ENCODE measurements at regions not wholly inside any gene's neighbourhood (a gene's known extent, or its start where the extent isn't known, plus 50 kb on each side); places are given as distances from the start of the nearest gene placed in this dataset.

DNA sequence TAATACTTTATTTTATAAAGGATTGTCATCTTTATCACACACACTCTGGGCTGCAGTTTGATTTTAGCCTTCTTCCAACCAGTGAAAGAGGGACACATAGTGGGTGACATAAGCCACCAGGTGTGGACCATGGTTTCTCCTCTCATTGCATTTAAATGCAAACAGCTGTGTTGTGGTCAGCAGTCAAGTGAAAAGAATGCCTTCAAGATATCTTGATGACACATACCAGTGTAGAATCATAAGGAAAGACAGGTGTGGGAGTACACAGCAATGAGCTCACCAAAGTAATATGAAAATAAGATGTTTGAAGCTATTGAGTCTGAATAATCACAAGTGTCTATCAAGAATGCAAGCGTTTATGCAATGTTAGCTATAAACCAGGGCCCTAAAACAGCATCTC lies 580.0 kb downstream of the XPNPEP1 start:
- no peaks in the 10 kb centered on the region for H3K9me3 ChIP-seq (ENCODE audit: low read length)
- H3K27ac ChIP-seq (ENCODE audit: low read depth, low read length, poor library complexity, severe bottlenecking) = no peak overlapping the region
- no peak for DNase-seq (ENCODE audit: low spot score)
- H2AFZ ChIP-seq (ENCODE audit: low read length) = no peak overlapping the region
- no peaks in the 10 kb centered on the region for H3K36me3 ChIP-seq (ENCODE audit: insufficient read depth, low read length)
- no peak overlapping the region for H3K4me3 ChIP-seq (ENCODE audit: low read depth, low read length, poor library complexity, severe bottlenecking)
- H4K20me1 ChIP-seq (ENCODE audit: insufficient read depth, low read length) = no peaks in the 10 kb centered on the region
- CTCF ChIA-PET (ENCODE audit: unreplicated experiment) = no interaction called here
- H3K9me2 ChIP-seq (ENCODE audit: insufficient read depth, low read length) = no peaks in the 10 kb centered on the region
- POLR2A ChIA-PET = interaction anchor here (0.7 to 1.0 kb wide), 2 partner anchors 273 to 413 kb away, joined by 3 read pairs; no protein-coding TSS in a partner anchor
- H3K4me1 ChIP-seq (ENCODE audit: insufficient read depth, low read length, poor library complexity, severe bottlenecking) = no peaks in the 10 kb centered on the region
- intact Hi-C loops (cut with micrococcal nuclease; ENCODE audit: unreplicated experiment) = no loop called here
- TF ChIP-seq EZH2phosphoT487 (IDR thresholded peaks at IDR 0.05; ENCODE audit: borderline replicate concordance, low read depth, low read length) = no peak
- TF ChIP-seq CTCF (conservative IDR thresholded peaks at IDR 0.05; ENCODE audit: low read length) = no peak
- BruUV-seq (replicated peaks) = no TSS peak
- no peaks in the 10 kb centered on the region for H3K79me2 ChIP-seq (ENCODE audit: insufficient read depth, low read depth, low read length)
- H3K4me2 ChIP-seq (ENCODE audit: low read length) = no peak overlapping the region

GRCh38 chr10:109341986-109342385 lies 581.3 kb downstream of the XPNPEP1 start:
- H3K4me3 ChIP-seq (ENCODE audit: low read depth, low read length, poor library complexity, severe bottlenecking) = no peak overlapping the region
- no peak for TF ChIP-seq CTCF (conservative IDR thresholded peaks at IDR 0.05; ENCODE audit: low read length)
- no peak for TF ChIP-seq EZH2phosphoT487 (IDR thresholded peaks at IDR 0.05; ENCODE audit: borderline replicate concordance, low read depth, low read length)
- POLR2A ChIA-PET = no interaction called here
- no peaks in the 10 kb centered on the region for H3K9me2 ChIP-seq (ENCODE audit: insufficient read depth, low read length)
- DNase-seq (ENCODE audit: low spot score) = no peak
- no TSS peak for BruUV-seq (replicated peaks)
- H3K4me1 ChIP-seq (ENCODE audit: insufficient read depth, low read length, poor library complexity, severe bottlenecking) = no peaks in the 10 kb centered on the region
- CTCF ChIA-PET (ENCODE audit: unreplicated experiment) = no interaction called here
- H3K36me3 ChIP-seq (ENCODE audit: insufficient read depth, low read length) = no peaks in the 10 kb centered on the region
- intact Hi-C loops (cut with micrococcal nuclease; ENCODE audit: unreplicated experiment) = no loop called here
- no peak overlapping the region for H3K27ac ChIP-seq (ENCODE audit: low read depth, low read length, poor library complexity, severe bottlenecking)
- H2AFZ ChIP-seq (ENCODE audit: low read length) = no peak overlapping the region
- no peak overlapping the region for H3K4me2 ChIP-seq (ENCODE audit: low read length)
- no peaks in the 10 kb centered on the region for H3K79me2 ChIP-seq (ENCODE audit: insufficient read depth, low read depth, low read length)
- H3K9me3 ChIP-seq (ENCODE audit: low read length) = no peaks in the 10 kb centered on the region
- no peaks in the 10 kb centered on the region for H4K20me1 ChIP-seq (ENCODE audit: insufficient read depth, low read length)

GRCh38 chr10:109328001-109328400 lies 595.3 kb downstream of the XPNPEP1 start:
- H3K9me2 ChIP-seq (ENCODE audit: insufficient read depth, low read length) = no peaks in the 10 kb centered on the region
- TF ChIP-seq CTCF (conservative IDR thresholded peaks at IDR 0.05; ENCODE audit: low read length) (no peak), EZH2phosphoT487 (IDR thresholded peaks at IDR 0.05; ENCODE audit: borderline replicate concordance, low read depth, low read length) (no peak)
- no peaks in the 10 kb centered on the region for H3K9me3 ChIP-seq (ENCODE audit: low read length)
- H3K79me2 ChIP-seq (ENCODE audit: insufficient read depth, low read depth, low read length) = no peaks in the 10 kb centered on the region
- no peak overlapping the region for H3K27ac ChIP-seq (ENCODE audit: low read depth, low read length, poor library complexity, severe bottlenecking)
- no peak for DNase-seq (ENCODE audit: low spot score)
- intact Hi-C loops (cut with micrococcal nuclease; ENCODE audit: unreplicated experiment) = no loop called here
- H3K4me1 ChIP-seq (ENCODE audit: insufficient read depth, low read length, poor library complexity, severe bottlenecking) = no peaks in the 10 kb centered on the region
- no peak overlapping the region for H2AFZ ChIP-seq (ENCODE audit: low read length)
- ChIA-PET POLR2A (interaction anchor here (0.6 kb wide), 1 partner anchor 1476 kb away, joined by 3 read pairs; no protein-coding TSS in a partner anchor), CTCF (ENCODE audit: unreplicated experiment) (no interaction called here)
- H3K4me2 ChIP-seq (ENCODE audit: low read length) = no peak overlapping the region
- H3K36me3 ChIP-seq (ENCODE audit: insufficient read depth, low read length) = no peaks in the 10 kb centered on the region
- no TSS peak for BruUV-seq (replicated peaks)
- no peaks in the 10 kb centered on the region for H4K20me1 ChIP-seq (ENCODE audit: insufficient read depth, low read length)
- no peak overlapping the region for H3K4me3 ChIP-seq (ENCODE audit: low read depth, low read length, poor library complexity, severe bottlenecking)

All from OCI-LY7 (cell line).